ENCODE measurements at regions not wholly inside any gene's neighbourhood (a gene's known extent, or its start where the extent isn't known, plus 50 kb on each side); places are given as distances from the start of the nearest gene placed in this dataset.
"Not testable (repeated sequence)": the region's sequence is repeated elsewhere in the genome, so short reads cannot be mapped to it uniquely, and the experiment has no call there.

- not testable (repeated sequence) for DNase-seq (ENCODE audit: low read depth)
Measured at GRCh38 chr21:15477773-15478172, 252.0 kb upstream of the USP25 start.

- DNase-seq (ENCODE audit: low read depth) = no peak
Measured at GRCh38 chr21:15480160-15480559, 249.6 kb upstream of the USP25 start.

GRCh38 chr21:15483138-15483780 lies 246.5 kb upstream of the USP25 start:
- DNase-seq (ENCODE audit: low read depth) = peak; percentile 61

GRCh38 chr21:15486460-15487195 lies 243.2 kb upstream of the USP25 start:
- DNase-seq (ENCODE audit: low read depth) = no peak

- no peak for DNase-seq (ENCODE audit: low read depth)
Measured at GRCh38 chr21:15487196-15487550, 242.6 kb upstream of the USP25 start.

- no peak for DNase-seq (ENCODE audit: low read depth)
Measured at GRCh38 chr21:15491100-15491499, 238.7 kb upstream of the USP25 start.

GRCh38 chr21:15493646-15494045 lies 236.1 kb upstream of the USP25 start:
- DNase-seq (ENCODE audit: low read depth) = no peak

GRCh38 chr21:15494481-15494880 lies 235.3 kb upstream of the USP25 start:
- DNase-seq (ENCODE audit: low read depth) = no peak

GRCh38 chr21:15495965-15496364 lies 233.8 kb upstream of the USP25 start:
- DNase-seq (ENCODE audit: low read depth) = no peak

- DNase-seq (ENCODE audit: low read depth) = no peak
Measured at GRCh38 chr21:15496911-15497310, 232.9 kb upstream of the USP25 start.

GRCh38 chr21:15498455-15498854 lies 231.3 kb upstream of the USP25 start:
- no peak for DNase-seq (ENCODE audit: low read depth)

GRCh38 chr21:15506086-15506485 lies 223.7 kb upstream of the USP25 start:
- DNase-seq (ENCODE audit: low read depth) = no peak

- DNase-seq (ENCODE audit: low read depth) = no peak
Measured at GRCh38 chr21:15508554-15508953, 221.2 kb upstream of the USP25 start.

GRCh38 chr21:15514073-15514946 lies 215.5 kb upstream of the USP25 start:
- DNase-seq (ENCODE audit: low read depth) = peak; percentile 14

- no peak for DNase-seq (ENCODE audit: low read depth)
Measured at GRCh38 chr21:15515908-15516307, 213.9 kb upstream of the USP25 start.

- no peak for DNase-seq (ENCODE audit: low read depth)
Measured at GRCh38 chr21:15517394-15517793, 212.4 kb upstream of the USP25 start.

GRCh38 chr21:15520811-15521643 lies 208.8 kb upstream of the USP25 start:
- DNase-seq (ENCODE audit: low read depth) = no peak

- no peak for DNase-seq (ENCODE audit: low read depth)
Measured at GRCh38 chr21:15521644-15522001, 208.2 kb upstream of the USP25 start.

GRCh38 chr21:15522148-15522547 lies 207.6 kb upstream of the USP25 start:
- no peak for DNase-seq (ENCODE audit: low read depth)

GRCh38 chr21:15524855-15525254 lies 204.9 kb upstream of the USP25 start:
- DNase-seq (ENCODE audit: low read depth) = no peak

- DNase-seq (ENCODE audit: low read depth) = no peak
Measured at GRCh38 chr21:15526798-15527197, 203.0 kb upstream of the USP25 start.

- no peak for DNase-seq (ENCODE audit: low read depth)
Measured at GRCh38 chr21:15528346-15528745, 201.4 kb upstream of the USP25 start.

Data from stimulated activated CD8-positive, alpha-beta memory T cell treated with anti-CD3 and anti-CD28 coated beads, Interleukin-15, amount 100 ng/mL, for 1 hour (primary cell).